ENCODE measurements at regions not wholly inside any gene's neighbourhood (a gene's known extent, or its start where the extent isn't known, plus 50 kb on each side); places are given as distances from the start of the nearest gene placed in this dataset.
"Not testable (repeated sequence)": the region's sequence is repeated elsewhere in the genome, so short reads cannot be mapped to it uniquely, and the experiment has no call there.

DNA sequence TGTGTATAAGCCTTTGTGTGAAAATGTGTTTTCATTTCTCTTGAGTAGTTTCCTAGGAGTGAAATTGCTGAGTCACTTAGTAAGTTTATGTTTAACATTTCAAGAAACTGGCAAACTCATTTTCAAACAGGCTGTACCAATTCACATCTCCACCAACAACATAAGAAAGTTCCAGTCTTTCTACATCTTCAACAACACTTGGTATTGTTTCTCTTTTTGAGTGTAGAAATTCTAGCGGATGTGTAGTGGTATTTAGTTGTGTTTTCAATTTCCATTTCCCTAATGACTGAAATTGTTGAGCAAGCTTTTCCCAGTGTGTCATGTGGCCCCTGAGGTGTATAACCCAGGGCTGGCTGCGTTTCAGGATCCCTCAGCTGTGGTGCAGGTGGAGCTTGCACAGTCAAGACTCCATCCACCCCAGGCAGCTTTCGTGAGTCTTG is 258.5 kb downstream of the PDCD6IP start:
- no peak for DNase-seq (ENCODE audit: low read depth)

DNA sequence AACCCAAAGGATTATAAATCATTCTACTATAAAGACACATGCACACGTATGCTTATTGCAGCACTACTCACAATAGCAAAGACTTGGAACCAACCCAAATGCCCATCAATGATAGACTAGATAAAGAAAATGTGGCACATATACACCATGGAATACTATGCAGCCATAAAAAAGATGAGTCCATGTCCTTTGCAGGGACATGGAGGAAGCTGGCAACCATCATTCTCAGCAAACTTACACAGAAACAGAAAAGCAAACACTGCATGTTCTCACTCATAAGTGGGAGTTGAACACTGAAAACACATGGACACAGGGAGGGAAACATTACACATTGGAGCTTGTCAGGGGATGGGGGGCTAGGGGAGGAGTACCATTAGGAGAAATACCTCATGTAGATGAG is 262.6 kb downstream of the PDCD6IP start:
- not testable (repeated sequence) for DNase-seq (ENCODE audit: low read depth)

GRCh38 chr3:34065901-34066300 is 267.5 kb downstream of the PDCD6IP start:
- no peak for DNase-seq (ENCODE audit: low read depth)

GRCh38 chr3:34066328-34066727 is 267.9 kb downstream of the PDCD6IP start:
- no peak for DNase-seq (ENCODE audit: low read depth)

- no peak for DNase-seq (ENCODE audit: low read depth)
Measured at GRCh38 chr3:34066999-34067398, 268.6 kb downstream of the PDCD6IP start.

GRCh38 chr3:34067536-34068051 is 269.2 kb downstream of the PDCD6IP start:
- no peak for DNase-seq (ENCODE audit: low read depth)

- no peak for DNase-seq (ENCODE audit: low read depth)
Measured at GRCh38 chr3:34068505-34068904, 270.1 kb downstream of the PDCD6IP start.

GRCh38 chr3:34070831-34071585 is 272.6 kb downstream of the PDCD6IP start:
- DNase-seq (ENCODE audit: low read depth) = no peak

DNA sequence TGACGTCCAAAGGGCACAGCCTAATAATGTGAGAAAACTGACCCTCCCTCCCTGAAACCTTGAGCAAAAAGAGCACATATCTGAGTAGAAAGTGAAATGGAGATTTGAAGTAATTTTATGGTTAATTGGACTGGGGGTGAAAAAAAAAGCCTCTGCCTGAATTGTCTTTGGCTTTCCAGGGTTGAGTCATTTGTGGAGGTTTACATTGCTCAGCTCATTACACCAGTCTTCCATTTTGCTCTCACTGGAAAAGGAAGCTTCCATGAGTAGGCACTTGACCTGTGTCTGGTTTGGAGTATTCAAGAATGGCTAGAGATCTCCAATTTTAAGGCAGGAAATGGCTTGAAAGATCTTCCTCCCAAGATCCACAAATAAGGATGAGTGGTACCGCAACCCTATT is 273.9 kb downstream of the PDCD6IP start:
- DNase-seq (ENCODE audit: low read depth) = no peak

DNA sequence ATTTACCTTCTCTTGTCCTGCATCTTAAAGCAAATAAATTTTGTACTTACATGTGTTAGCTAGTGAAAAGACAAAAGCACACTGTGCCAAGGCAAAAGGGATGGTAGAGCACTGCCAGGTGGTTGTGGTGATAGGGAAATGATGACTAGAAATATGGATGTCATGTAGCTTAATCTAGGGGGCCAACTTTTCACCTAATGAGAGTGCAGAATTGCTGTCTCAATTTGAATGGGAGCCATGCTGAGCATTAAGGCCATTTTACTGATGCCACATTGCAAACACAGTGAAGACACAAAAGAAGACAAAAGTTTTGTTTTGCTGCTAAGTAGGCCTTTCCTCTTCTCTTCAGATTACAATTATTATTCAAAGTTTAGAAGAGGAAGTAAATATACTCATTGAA is 274.7 kb downstream of the PDCD6IP start:
- no peak for DNase-seq (ENCODE audit: low read depth)

GRCh38 chr3:34073961-34074360 is 275.5 kb downstream of the PDCD6IP start:
- no peak for DNase-seq (ENCODE audit: low read depth)

GRCh38 chr3:34075975-34076374 is 277.5 kb downstream of the PDCD6IP start:
- no peak for DNase-seq (ENCODE audit: low read depth)

DNA sequence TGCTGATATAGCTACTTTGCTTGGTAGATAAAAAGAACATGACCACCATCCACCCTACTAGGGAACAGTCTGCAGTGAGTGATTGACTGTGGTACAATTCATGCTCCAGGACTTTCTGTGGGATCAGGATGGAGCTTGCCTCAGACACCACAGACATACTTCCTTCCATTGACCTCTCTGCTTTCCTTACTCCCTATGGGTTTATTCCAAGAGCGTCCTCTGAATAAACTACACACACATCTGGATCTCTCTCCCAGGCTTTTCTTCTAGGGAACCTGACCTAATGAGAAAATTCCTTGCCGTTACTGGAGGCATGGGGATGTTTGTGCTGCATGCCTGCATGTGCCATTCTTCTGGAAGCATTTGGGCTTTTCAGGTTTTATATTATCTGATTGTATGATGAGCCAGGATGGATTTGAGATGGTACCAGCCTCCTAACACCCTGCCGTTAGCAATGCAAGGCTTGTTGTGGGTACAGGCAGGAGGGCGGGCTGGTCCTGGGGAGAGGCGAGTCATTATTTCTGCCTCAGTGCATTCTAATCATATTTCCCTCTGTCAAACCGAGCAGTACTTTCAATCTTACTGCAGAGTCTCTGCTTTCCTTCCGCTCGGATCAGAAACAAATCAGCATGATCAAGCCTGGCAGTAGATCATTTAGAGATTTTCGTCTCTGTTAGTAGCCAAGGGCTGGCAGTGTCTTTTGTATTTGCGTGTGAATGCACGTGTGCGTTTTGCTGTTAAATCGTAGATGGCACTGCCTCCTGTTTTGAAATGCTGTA is 279.2 kb downstream of the PDCD6IP start:
- no peak for DNase-seq (ENCODE audit: low read depth)

- DNase-seq (ENCODE audit: low read depth) = no peak
Measured at GRCh38 chr3:34078418-34078817, 280.0 kb downstream of the PDCD6IP start.

- DNase-seq (ENCODE audit: low read depth) = not testable (repeated sequence)
Measured at GRCh38 chr3:34079849-34080248, 281.4 kb downstream of the PDCD6IP start.

DNA sequence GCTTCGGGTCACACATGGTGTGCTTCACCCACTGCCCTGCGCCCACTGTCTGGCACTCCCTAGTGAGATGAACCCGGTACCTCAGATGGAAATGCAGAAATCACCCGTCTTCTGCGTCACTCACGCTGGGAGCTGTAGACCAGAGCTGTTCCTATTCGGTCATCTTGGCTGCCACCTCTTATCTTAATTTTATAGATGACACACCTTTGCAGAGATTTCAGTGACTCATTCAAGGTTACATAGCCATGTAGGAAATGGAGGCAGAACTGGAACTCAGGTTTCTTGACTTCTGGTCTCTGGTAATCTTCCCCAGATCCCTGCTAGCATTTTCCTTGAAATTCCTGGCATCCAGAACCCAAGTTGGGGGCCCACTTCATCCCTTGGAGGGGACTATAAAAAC is 291.9 kb downstream of the PDCD6IP start:
- not testable (repeated sequence) for DNase-seq (ENCODE audit: low read depth)

DNA sequence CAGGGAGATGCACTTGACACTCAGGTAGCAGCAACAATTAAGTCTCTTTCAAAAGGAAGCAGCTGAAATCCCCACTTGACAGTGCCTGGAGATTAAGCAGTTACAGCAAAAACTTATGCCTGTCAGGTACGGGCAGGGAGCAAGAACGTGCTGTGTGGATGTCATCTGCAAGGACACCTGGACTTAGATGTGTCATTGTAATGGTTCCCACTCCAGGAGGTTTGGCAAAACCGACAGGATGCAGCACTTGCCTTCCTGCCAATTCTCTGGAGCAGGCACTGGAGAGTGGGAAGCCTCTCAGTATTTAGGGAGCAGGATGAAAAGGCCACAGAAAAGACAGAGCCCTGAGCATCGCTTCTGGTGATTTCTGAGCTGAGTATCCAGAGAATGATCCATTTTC is 292.4 kb downstream of the PDCD6IP start:
- no peak for DNase-seq (ENCODE audit: low read depth)

- DNase-seq (ENCODE audit: low read depth) = not testable (repeated sequence)
Measured at GRCh38 chr3:34094280-34094679, 295.9 kb downstream of the PDCD6IP start.

DNA sequence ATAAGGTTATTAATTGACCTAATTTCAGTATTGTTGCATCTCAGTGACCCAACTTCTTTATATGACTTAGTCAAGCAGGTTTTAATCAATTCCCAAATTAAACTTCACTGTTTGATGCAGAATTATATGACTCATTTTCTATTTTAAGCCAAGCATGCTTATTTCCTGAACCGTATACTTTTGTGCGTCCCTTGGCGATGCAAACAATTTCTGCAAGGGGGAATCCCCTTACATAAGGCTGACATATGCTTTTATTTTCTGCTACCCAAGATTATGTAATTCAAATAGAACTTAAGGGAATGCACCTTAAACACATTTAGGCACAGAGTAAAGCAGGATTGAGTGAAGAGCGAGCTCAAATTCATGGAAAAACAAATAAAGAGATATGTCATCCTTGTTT is 303.9 kb downstream of the PDCD6IP start:
- DNase-seq (ENCODE audit: low read depth) = no peak

GRCh38 chr3:34106379-34106778 is 307.9 kb downstream of the PDCD6IP start:
- no peak for DNase-seq (ENCODE audit: low read depth)

DNA sequence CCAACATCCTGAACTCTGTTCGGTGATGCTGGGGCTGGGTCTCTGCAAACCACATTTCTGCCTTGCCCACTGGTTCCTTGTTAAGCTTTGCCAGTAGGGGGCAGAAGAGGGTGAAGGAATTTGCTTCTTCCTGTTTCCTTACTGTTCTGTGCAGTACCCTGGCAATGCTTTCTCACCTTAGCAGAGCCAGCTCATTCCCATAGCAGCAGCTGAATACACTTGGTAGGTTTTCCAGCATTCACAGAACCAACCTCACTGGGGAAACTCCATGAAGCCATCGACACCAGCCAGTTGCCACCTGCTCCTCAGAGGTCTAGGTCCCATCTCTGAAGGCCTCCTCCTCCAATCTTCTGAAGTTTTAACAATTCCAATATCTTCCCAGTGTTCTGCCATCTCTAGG is 308.4 kb downstream of the PDCD6IP start:
- no peak for DNase-seq (ENCODE audit: low read depth)

GRCh38 chr3:34107669-34108068 is 309.2 kb downstream of the PDCD6IP start:
- no peak for DNase-seq (ENCODE audit: low read depth)

DNA sequence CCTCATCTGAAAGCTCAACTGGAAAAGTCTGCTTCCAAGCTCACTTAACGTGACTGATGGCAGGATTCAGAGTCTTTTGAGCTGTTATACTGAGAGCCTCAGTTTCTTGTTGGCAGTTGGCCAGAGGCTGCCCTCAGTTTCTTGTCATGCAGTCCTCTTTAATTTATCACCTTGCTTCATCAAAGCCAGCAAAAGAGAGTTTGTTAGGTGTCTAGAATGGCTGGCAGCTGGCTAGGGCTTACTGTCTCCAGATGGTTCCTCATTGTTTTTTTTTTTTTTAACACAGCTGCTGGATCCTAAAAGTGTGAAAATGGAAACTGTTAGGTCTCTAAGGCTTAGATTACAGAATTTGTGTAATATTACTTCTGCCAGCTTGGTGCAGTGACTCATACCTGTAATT is 310.6 kb downstream of the PDCD6IP start:
- no peak for DNase-seq (ENCODE audit: low read depth)
